Osteoblast (primary cell): ENCODE measurements at regions not wholly inside any gene's neighbourhood (a gene's known extent, or its start where the extent isn't known, plus 50 kb on each side); places are given as distances from the start of the nearest gene placed in this dataset.
A peak's percentile ranks its signal among the peaks of the same experiment; 100 is the strongest.

ENCODE experiments used
- DNase-seq: peaks from one replicate; pipeline ENCODE4 v3.0.0; 2011; ENCODE audit warnings: low spot score, mixed read lengths; ENCODE audit not compliant: insufficient read length; ENCODE audit errors: missing footprints
- H2AFZ ChIP-seq: 2 replicates; pipeline ENCODE4 v1.6.0; 2011; ENCODE audit warnings: mild to moderate bottlenecking, low read length
- H3K27ac ChIP-seq: 2 replicates; pipeline ENCODE4 v1.5.1; 2011; ENCODE audit warnings: mild to moderate bottlenecking, low read depth, low read length, moderate library complexity
- H3K27me3 ChIP-seq: 2 replicates; pipeline ENCODE4 v1.6.0; 2012; ENCODE audit warnings: mild to moderate bottlenecking, control low read depth, inconsistent platforms, low read length, moderate library complexity; ENCODE audit not compliant: insufficient read depth
- H3K36me3 ChIP-seq: 2 replicates; pipeline ENCODE4 v1.5.1; 2011; ENCODE audit warnings: mild to moderate bottlenecking, low read length, control low read depth, moderate library complexity; ENCODE audit not compliant: insufficient read depth
- H3K4me1 ChIP-seq: 2 replicates; pipeline ENCODE4 v1.5.1; 2011; ENCODE audit warnings: mild to moderate bottlenecking, low read length, control low read depth, moderate library complexity; ENCODE audit not compliant: insufficient read depth
- H3K4me2 ChIP-seq: 2 replicates; pipeline ENCODE4 v1.6.0; 2011; ENCODE audit warnings: mild to moderate bottlenecking, low read length; ENCODE audit not compliant: insufficient read depth
- H3K4me3 ChIP-seq: fragments of 200-600 bp; sonication (generic); 3 replicates; pipeline ENCODE4 v1.5.1; 2012; ENCODE audit warnings: mild to moderate bottlenecking, low read length, inconsistent platforms; ENCODE audit not compliant: insufficient read depth
- H3K79me2 ChIP-seq: 2 replicates; pipeline ENCODE4 v1.6.0; 2012; ENCODE audit warnings: mild to moderate bottlenecking, low read length, control low read depth, inconsistent platforms; ENCODE audit not compliant: insufficient read depth
- H3K9me3 ChIP-seq: 2 replicates; pipeline ENCODE4 v1.5.1; 2011; ENCODE audit warnings: low read depth, low read length, control low read depth
- H4K20me1 ChIP-seq: 2 replicates; pipeline ENCODE4 v1.6.0; 2012; ENCODE audit warnings: mild to moderate bottlenecking, low read length, control low read depth; ENCODE audit not compliant: insufficient read depth
- TF ChIP-seq, protein P1 (sequence below): IDR thresholded peaks from 2 replicates; pipeline ENCODE4 v1.5.1; 2011; ENCODE audit warnings: mild to moderate bottlenecking, low read depth, low read length, moderate library complexity; ENCODE audit errors: extremely low read depth

GRCh38 chr5:52668544-52669185 is 119.1 kb upstream of the ITGA1 start:
- H3K27me3 ChIP-seq: no peaks in the 10 kb centered on the region
- TF ChIP-seq, protein P1, sequence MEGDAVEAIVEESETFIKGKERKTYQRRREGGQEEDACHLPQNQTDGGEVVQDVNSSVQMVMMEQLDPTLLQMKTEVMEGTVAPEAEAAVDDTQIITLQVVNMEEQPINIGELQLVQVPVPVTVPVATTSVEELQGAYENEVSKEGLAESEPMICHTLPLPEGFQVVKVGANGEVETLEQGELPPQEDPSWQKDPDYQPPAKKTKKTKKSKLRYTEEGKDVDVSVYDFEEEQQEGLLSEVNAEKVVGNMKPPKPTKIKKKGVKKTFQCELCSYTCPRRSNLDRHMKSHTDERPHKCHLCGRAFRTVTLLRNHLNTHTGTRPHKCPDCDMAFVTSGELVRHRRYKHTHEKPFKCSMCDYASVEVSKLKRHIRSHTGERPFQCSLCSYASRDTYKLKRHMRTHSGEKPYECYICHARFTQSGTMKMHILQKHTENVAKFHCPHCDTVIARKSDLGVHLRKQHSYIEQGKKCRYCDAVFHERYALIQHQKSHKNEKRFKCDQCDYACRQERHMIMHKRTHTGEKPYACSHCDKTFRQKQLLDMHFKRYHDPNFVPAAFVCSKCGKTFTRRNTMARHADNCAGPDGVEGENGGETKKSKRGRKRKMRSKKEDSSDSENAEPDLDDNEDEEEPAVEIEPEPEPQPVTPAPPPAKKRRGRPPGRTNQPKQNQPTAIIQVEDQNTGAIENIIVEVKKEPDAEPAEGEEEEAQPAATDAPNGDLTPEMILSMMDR: no peak
- no peak overlapping the region for H3K4me2 ChIP-seq
- H3K9me3 ChIP-seq: no peaks in the 10 kb centered on the region
- H3K79me2 ChIP-seq: no peaks in the 10 kb centered on the region
- no peaks in the 10 kb centered on the region for H3K36me3 ChIP-seq
- H3K4me3 ChIP-seq: no peak overlapping the region
- no peaks in the 10 kb centered on the region for H3K4me1 ChIP-seq
- H3K27ac ChIP-seq: no peak overlapping the region
- H4K20me1 ChIP-seq: no peaks in the 10 kb centered on the region
- DNase-seq: peak; percentile 25
- no peak overlapping the region for H2AFZ ChIP-seq

DNA sequence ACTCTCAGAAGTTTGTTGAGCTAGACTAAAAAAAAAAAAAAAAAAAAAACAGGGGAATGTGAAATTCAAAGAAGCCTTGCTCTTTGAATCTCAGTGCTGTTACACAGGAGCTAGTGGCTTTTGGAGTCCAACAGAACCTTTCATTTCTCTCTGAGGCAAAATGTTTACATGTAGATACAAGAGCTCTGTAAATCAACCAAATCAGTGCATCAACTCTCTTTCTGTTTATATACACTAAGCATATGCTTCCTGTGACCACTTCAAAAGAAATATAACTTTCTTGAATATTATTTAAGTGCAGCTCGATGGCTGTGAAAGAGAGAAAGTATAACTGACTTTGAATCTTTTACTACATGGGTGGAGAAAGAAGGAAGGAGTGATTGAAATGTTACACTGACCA is 115.3 kb upstream of the ITGA1 start:
- TF ChIP-seq, protein P1: no peak
- no peaks in the 10 kb centered on the region for H4K20me1 ChIP-seq
- no peaks in the 10 kb centered on the region for H3K36me3 ChIP-seq
- H3K79me2 ChIP-seq: no peaks in the 10 kb centered on the region
- H3K4me2 ChIP-seq: no peak overlapping the region
- no peak overlapping the region for H3K4me3 ChIP-seq
- H3K27ac ChIP-seq: no peak overlapping the region
- H3K4me1 ChIP-seq: peaks cover 17% of the 10 kb centered on the region
- H3K27me3 ChIP-seq: no peaks in the 10 kb centered on the region
- DNase-seq: no peak
- H3K9me3 ChIP-seq: no peaks in the 10 kb centered on the region
- H2AFZ ChIP-seq: no peak overlapping the region

DNA sequence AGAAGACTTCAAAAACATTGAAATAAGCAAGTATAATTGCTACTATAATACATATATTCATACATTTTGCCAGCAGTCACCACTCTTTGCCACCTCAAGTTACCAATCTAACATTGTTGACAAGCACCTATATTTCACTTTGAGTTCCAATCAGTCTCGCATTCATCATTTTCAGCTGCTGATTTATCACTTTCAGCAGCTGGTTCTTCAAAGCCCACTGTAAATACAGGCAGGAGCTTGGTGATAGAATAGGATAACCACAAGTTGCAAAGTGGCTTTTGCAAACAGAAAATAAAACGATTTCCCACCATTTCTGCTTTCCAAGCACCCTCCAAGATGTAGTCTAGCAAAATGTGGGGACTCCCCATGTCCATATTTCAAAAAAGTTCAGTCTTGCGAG is 114.2 kb upstream of the ITGA1 start:
- Histone ChIP-seq H2AFZ (no peak overlapping the region), H4K20me1 (no peaks in the 10 kb centered on the region), H3K4me1 (peaks cover 17% of the 10 kb centered on the region), H3K36me3 (no peaks in the 10 kb centered on the region), H3K27ac (no peak overlapping the region), H3K27me3 (no peaks in the 10 kb centered on the region), H3K79me2 (no peaks in the 10 kb centered on the region), H3K4me2 (no peak overlapping the region), H3K9me3 (no peaks in the 10 kb centered on the region), H3K4me3 (no peak overlapping the region)
- no peak for DNase-seq
- TF ChIP-seq, protein P1: no peak

DNA sequence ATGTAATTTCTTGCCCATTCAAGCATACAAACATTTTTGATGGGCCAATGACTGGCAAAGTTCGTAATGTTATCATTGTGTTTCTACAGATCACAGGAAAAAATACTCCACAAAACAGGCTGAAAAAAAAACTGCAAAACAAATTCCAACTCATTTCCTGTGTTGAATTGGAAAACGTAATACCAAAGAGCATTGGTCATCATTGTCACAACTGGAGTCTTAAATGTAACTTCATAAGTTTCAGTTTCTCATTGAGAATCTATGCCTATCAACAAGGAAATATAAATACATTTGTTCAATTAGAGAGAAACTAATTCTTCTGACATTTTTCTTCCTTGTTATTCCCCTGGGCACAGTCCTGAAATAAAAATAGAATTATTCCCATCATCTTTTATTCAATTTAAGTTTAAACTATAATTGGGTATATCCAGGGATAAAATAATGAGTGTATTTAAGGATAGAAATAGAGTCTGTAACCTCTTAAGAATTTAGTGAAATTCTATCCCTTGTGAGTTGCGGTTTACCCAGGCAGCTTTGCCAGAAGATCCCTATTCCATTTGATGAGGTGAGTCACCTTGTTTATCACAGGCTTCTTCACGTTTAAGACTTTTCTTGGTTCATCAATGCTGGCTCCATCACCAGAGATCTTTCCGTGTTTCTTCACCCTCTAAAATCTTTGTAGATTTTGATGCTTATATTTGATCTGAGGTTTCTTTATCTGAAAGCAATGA is 112.7 kb upstream of the ITGA1 start:
- H3K4me2 ChIP-seq: peak overlapping the region; percentile 46
- H2AFZ ChIP-seq: no peak overlapping the region

More for the DNA sequence above, 112.7 kb upstream of the ITGA1 start:
- Histone ChIP-seq H3K27me3 (no peaks in the 10 kb centered on the region), H4K20me1 (no peaks in the 10 kb centered on the region), H3K36me3 (no peaks in the 10 kb centered on the region), H3K27ac (peak overlapping the region; percentile 11), H3K9me3 (no peaks in the 10 kb centered on the region), H3K4me1 (peaks cover 17% of the 10 kb centered on the region), H3K4me3 (peak overlapping the region; percentile 36), H3K79me2 (no peaks in the 10 kb centered on the region)
- TF ChIP-seq, protein P1: no peak
- DNase-seq: peak; percentile 44
